WERI-Rb-1 (cell line): ENCODE measurements at regions not wholly inside any gene's neighbourhood (a gene's known extent, or its start where the extent isn't known, plus 50 kb on each side); places are given as distances from the start of the nearest gene placed in this dataset.

Experiments used
- DNase-seq: peaks from one replicate; pipeline ENCODE4 v3.0.0-alpha.2; 2020
- H3K27ac ChIP-seq: fragments of 250-450 bp; sonication (Bioruptor Pico); 2 replicates; pipeline ENCODE4 v1.5.1; 2020; ENCODE audit warnings: mild to moderate bottlenecking, moderate library complexity
- H3K27me3 ChIP-seq: fragments of 250-450 bp; sonication (Bioruptor Pico); 2 replicates; pipeline ENCODE4 v1.5.1; 2021; ENCODE audit warnings: mild to moderate bottlenecking, low read depth, moderate library complexity; ENCODE audit not compliant: insufficient read depth, severe bottlenecking
- H3K36me3 ChIP-seq: fragments of 250-450 bp; sonication (Bioruptor Pico); 2 replicates; pipeline ENCODE4 v1.5.1; 2020; ENCODE audit warnings: mild to moderate bottlenecking, moderate library complexity
- H3K4me3 ChIP-seq: 2 replicates; pipeline ENCODE4 v1.5.1; 2011; ENCODE audit warnings: low read depth, mild to moderate bottlenecking, control low read depth, low read length
- H3K9me3 ChIP-seq: fragments of 250-450 bp; sonication (Bioruptor Pico); 2 replicates; pipeline ENCODE4 v1.5.1; 2021; ENCODE audit warnings: mild to moderate bottlenecking, moderate library complexity; ENCODE audit not compliant: severe bottlenecking
- TF ChIP-seq, protein P1 (sequence below): IDR thresholded peaks from 2 replicates; pipeline ENCODE4 v1.5.1; 2011; ENCODE audit warnings: low read depth, mild to moderate bottlenecking, control low read depth, inconsistent platforms, low read length

GRCh38 chr13:60945396-60945795 lies 470.3 kb downstream of the PCDH20 start:
- no peak for DNase-seq
- no peak overlapping the region for H3K4me3 ChIP-seq
- no peaks in the 10 kb centered on the region for H3K36me3 ChIP-seq
- TF ChIP-seq, protein P1, sequence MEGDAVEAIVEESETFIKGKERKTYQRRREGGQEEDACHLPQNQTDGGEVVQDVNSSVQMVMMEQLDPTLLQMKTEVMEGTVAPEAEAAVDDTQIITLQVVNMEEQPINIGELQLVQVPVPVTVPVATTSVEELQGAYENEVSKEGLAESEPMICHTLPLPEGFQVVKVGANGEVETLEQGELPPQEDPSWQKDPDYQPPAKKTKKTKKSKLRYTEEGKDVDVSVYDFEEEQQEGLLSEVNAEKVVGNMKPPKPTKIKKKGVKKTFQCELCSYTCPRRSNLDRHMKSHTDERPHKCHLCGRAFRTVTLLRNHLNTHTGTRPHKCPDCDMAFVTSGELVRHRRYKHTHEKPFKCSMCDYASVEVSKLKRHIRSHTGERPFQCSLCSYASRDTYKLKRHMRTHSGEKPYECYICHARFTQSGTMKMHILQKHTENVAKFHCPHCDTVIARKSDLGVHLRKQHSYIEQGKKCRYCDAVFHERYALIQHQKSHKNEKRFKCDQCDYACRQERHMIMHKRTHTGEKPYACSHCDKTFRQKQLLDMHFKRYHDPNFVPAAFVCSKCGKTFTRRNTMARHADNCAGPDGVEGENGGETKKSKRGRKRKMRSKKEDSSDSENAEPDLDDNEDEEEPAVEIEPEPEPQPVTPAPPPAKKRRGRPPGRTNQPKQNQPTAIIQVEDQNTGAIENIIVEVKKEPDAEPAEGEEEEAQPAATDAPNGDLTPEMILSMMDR = no peak
- H3K27ac ChIP-seq = no peak overlapping the region
- H3K9me3 ChIP-seq = no peaks in the 10 kb centered on the region
- no peaks in the 10 kb centered on the region for H3K27me3 ChIP-seq

- no peak overlapping the region for H3K27ac ChIP-seq
- no peaks in the 10 kb centered on the region for H3K36me3 ChIP-seq
- H3K9me3 ChIP-seq = no peaks in the 10 kb centered on the region
- no peak for DNase-seq
- TF ChIP-seq, protein P1 = no peak
- no peaks in the 10 kb centered on the region for H3K27me3 ChIP-seq
- H3K4me3 ChIP-seq = no peak overlapping the region
Measured at GRCh38 chr13:60944863-60945262, 470.8 kb downstream of the PCDH20 start.

- no peaks in the 10 kb centered on the region for H3K9me3 ChIP-seq
- TF ChIP-seq, protein P1 = no peak
- H3K27ac ChIP-seq = no peak overlapping the region
- no peak overlapping the region for H3K4me3 ChIP-seq
- DNase-seq = no peak
- no peaks in the 10 kb centered on the region for H3K27me3 ChIP-seq
- no peaks in the 10 kb centered on the region for H3K36me3 ChIP-seq
Measured at GRCh38 chr13:60944016-60944415, 471.6 kb downstream of the PCDH20 start.

- Histone ChIP-seq H3K4me3 (no peak overlapping the region), H3K27me3 (no peaks in the 10 kb centered on the region)
- TF ChIP-seq, protein P1 = no peak
Measured at GRCh38 chr13:60936281-60936680, 479.4 kb downstream of the PCDH20 start.

GRCh38 chr13:60933638-60934037 lies 482.0 kb downstream of the PCDH20 start:
- no peak overlapping the region for H3K27ac ChIP-seq
- no peak for DNase-seq
- TF ChIP-seq, protein P1 = no peak
- no peaks in the 10 kb centered on the region for H3K36me3 ChIP-seq
- H3K4me3 ChIP-seq = no peak overlapping the region
- H3K9me3 ChIP-seq = no peaks in the 10 kb centered on the region
- no peaks in the 10 kb centered on the region for H3K27me3 ChIP-seq

More at GRCh38 chr13:60936281-60936680, 479.4 kb downstream of the PCDH20 start:
- Histone ChIP-seq H3K36me3 (no peaks in the 10 kb centered on the region), H3K9me3 (no peaks in the 10 kb centered on the region), H3K27ac (no peak overlapping the region)
- no peak for DNase-seq

GRCh38 chr13:60931858-60932546 lies 483.6 kb downstream of the PCDH20 start:
- H3K27ac ChIP-seq = no peak overlapping the region
- no peak for DNase-seq
- no peak overlapping the region for H3K4me3 ChIP-seq
- TF ChIP-seq, protein P1 = no peak
- no peaks in the 10 kb centered on the region for H3K9me3 ChIP-seq
- no peaks in the 10 kb centered on the region for H3K36me3 ChIP-seq
- H3K27me3 ChIP-seq = no peaks in the 10 kb centered on the region
